Thyroid gland (tissue), 4 donors: ENCODE measurements at regions not wholly inside any gene's neighbourhood (a gene's known extent, or its start where the extent isn't known, plus 50 kb on each side); places are given as distances from the start of the nearest gene placed in this dataset.

Experiments
- POLR2A ChIP-seq, 2 donors: fragments of 450-650 bp; IDR thresholded peaks; one replicate each; pipeline ENCODE4 v1.6.1; 2017; ENCODE audit warnings: antibody characterized with exemption in 2 of 2, mild to moderate bottlenecking in 2 of 2, moderate library complexity in 1 of 2
- TF ChIP-seq, protein P1 (sequence below), 6 experiments: fragments of 200-600 bp in 3 of 6; fragments of 450-650 bp in 3 of 6; sonication (generic) in 3 of 6; IDR thresholded peaks; one replicate each; pipeline ENCODE4 v1.5.1; 2016 to 2019; ENCODE audit warnings: antibody characterized with exemption in 6 of 6, mild to moderate bottlenecking in 2 of 6, inconsistent platforms in 1 of 6, moderate library complexity in 1 of 6

DNA sequence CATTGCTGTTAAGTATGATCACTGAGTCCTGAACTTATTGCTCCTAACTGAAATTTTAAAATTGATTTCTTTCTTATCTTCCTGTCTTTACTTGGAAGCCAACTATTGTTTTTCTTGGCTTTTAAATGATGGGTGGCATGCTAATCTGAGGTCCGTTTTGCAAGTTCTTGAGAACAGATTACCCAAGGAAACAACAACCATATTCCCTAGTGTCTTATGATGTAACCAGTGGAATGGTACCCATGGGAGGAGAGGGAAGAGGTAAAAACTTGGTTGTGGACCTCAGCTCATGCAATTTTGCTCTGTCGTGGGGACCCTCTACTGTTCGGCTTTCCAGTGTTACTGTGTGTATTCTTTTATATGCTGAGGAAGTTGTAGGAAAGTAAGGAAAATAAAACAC is 454.8 kb upstream of the ADAMTS5 start:
- TF ChIP-seq, protein P1, sequence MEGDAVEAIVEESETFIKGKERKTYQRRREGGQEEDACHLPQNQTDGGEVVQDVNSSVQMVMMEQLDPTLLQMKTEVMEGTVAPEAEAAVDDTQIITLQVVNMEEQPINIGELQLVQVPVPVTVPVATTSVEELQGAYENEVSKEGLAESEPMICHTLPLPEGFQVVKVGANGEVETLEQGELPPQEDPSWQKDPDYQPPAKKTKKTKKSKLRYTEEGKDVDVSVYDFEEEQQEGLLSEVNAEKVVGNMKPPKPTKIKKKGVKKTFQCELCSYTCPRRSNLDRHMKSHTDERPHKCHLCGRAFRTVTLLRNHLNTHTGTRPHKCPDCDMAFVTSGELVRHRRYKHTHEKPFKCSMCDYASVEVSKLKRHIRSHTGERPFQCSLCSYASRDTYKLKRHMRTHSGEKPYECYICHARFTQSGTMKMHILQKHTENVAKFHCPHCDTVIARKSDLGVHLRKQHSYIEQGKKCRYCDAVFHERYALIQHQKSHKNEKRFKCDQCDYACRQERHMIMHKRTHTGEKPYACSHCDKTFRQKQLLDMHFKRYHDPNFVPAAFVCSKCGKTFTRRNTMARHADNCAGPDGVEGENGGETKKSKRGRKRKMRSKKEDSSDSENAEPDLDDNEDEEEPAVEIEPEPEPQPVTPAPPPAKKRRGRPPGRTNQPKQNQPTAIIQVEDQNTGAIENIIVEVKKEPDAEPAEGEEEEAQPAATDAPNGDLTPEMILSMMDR (IDR thresholded peaks at IDR 0.05): no peak
- TF ChIP-seq POLR2A (IDR thresholded peaks at IDR 0.05): no peak
